Cardiac muscle cell (in vitro differentiated cells and primary cell): ENCODE measurements at regions not wholly inside any gene's neighbourhood (a gene's known extent, or its start where the extent isn't known, plus 50 kb on each side); places are given as distances from the start of the nearest gene placed in this dataset.
"Not testable (repeated sequence)": the region's sequence is repeated elsewhere in the genome, so short reads cannot be mapped to it uniquely, and the experiment has no call there.

Source experiments
- DNase-seq, 2 donors: peaks; one replicate each; pipeline versions ENCODE4 v3.0.0 to v3.0.0-alpha.2; 2010 to 2017; ENCODE audit warnings: low read depth in 1 of 2, low spot score in 1 of 2
- H3K27ac ChIP-seq: fragments of 200-600 bp; sonication (generic); 2 replicates; pipeline ENCODE4 v1.5.1; 2016
- H3K27me3 ChIP-seq: fragments of 200-600 bp; sonication (generic); 2 replicates; pipeline ENCODE4 v1.6.0; 2016; ENCODE audit warnings: control low read depth
- H3K36me3 ChIP-seq: fragments of 200-600 bp; sonication (generic); 2 replicates; pipeline ENCODE4 v1.5.1; 2016; ENCODE audit warnings: control low read depth
- H3K4me1 ChIP-seq: fragments of 200-600 bp; sonication (generic); 2 replicates; pipeline ENCODE4 v1.8.1; 2017; ENCODE audit warnings: low read depth, mild to moderate bottlenecking, mixed run types
- H3K4me3 ChIP-seq: fragments of 200-600 bp; sonication (generic); 2 replicates; pipeline ENCODE4 v1.5.1; 2016; ENCODE audit warnings: mild to moderate bottlenecking
- H3K9me3 ChIP-seq: fragments of 200-600 bp; sonication (generic); 2 replicates; pipeline ENCODE4 v1.5.1; 2017; ENCODE audit warnings: low read depth, mild to moderate bottlenecking, control low read depth
- TF ChIP-seq, protein P1 (sequence below): IDR thresholded peaks from 2 replicates; pipeline ENCODE4 v1.5.1; 2012; ENCODE audit warnings: low read depth, mild to moderate bottlenecking, low read length

DNA sequence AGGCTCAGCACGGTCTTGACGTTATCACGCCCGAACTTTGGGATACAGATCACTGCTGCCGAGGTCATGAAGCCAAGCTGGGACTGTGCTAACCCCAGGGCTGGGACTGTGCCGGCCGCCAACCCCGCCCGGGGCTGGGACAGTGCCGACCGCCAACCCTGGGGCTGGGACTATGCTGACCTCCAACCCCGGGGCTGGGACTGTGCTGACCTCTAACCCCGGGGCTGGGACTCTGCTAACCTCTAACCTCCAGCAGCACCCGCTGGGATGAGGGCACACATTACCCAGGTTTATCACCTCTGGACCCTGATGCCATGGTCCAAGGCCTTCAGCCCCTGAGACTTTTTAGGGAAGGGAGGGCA lies 129.7 kb downstream of the IGLL1 start:
- TF ChIP-seq, protein P1, sequence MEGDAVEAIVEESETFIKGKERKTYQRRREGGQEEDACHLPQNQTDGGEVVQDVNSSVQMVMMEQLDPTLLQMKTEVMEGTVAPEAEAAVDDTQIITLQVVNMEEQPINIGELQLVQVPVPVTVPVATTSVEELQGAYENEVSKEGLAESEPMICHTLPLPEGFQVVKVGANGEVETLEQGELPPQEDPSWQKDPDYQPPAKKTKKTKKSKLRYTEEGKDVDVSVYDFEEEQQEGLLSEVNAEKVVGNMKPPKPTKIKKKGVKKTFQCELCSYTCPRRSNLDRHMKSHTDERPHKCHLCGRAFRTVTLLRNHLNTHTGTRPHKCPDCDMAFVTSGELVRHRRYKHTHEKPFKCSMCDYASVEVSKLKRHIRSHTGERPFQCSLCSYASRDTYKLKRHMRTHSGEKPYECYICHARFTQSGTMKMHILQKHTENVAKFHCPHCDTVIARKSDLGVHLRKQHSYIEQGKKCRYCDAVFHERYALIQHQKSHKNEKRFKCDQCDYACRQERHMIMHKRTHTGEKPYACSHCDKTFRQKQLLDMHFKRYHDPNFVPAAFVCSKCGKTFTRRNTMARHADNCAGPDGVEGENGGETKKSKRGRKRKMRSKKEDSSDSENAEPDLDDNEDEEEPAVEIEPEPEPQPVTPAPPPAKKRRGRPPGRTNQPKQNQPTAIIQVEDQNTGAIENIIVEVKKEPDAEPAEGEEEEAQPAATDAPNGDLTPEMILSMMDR = no peak
- H3K4me1 ChIP-seq = peaks cover 5% of the 10 kb centered on the region
- DNase-seq = no peak
- no peaks in the 10 kb centered on the region for H3K36me3 ChIP-seq
- no peaks in the 10 kb centered on the region for H3K27me3 ChIP-seq
- H3K9me3 ChIP-seq = no peaks in the 10 kb centered on the region
- no peak overlapping the region for H3K27ac ChIP-seq
- H3K4me3 ChIP-seq = no peak overlapping the region

DNA sequence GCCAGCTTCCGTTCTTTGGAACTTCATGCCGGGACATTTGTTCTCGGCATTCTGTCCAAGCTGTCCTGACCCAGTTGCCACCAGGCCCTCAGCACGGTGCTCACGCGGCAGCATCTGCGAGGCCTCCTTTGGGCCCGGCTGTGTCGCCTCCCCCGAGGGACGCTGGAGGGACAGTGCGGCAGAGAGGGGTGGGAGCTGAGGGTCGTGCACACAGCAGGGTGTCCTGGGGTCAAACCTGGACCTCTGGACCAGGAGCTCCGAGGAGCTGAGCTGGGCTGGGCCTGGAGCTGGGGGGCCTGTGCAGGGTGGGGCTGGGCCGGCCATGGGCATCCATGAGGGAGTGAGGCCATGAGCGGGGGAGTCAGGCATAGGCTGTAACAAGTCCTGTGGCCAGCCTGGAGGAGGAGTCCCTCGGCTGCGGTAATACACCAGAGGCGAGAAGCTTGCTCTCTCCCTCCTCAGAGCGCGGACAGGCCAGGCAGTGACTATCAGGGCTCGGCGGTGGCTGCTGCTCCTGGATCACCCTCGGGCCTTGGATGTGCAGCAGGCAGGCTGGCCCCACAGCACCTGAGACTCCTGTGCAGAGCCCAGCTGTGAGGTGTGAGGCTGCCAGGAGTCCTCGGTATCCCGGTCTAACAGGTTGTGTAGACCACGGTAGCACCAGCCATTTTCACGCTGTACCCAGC lies 130.2 kb downstream of the IGLL1 start:
- not testable (repeated sequence) for H3K4me3 ChIP-seq, H3K36me3 ChIP-seq, H3K27me3 ChIP-seq, H3K4me1 ChIP-seq, H3K27ac ChIP-seq, H3K9me3 ChIP-seq, DNase-seq

DNA sequence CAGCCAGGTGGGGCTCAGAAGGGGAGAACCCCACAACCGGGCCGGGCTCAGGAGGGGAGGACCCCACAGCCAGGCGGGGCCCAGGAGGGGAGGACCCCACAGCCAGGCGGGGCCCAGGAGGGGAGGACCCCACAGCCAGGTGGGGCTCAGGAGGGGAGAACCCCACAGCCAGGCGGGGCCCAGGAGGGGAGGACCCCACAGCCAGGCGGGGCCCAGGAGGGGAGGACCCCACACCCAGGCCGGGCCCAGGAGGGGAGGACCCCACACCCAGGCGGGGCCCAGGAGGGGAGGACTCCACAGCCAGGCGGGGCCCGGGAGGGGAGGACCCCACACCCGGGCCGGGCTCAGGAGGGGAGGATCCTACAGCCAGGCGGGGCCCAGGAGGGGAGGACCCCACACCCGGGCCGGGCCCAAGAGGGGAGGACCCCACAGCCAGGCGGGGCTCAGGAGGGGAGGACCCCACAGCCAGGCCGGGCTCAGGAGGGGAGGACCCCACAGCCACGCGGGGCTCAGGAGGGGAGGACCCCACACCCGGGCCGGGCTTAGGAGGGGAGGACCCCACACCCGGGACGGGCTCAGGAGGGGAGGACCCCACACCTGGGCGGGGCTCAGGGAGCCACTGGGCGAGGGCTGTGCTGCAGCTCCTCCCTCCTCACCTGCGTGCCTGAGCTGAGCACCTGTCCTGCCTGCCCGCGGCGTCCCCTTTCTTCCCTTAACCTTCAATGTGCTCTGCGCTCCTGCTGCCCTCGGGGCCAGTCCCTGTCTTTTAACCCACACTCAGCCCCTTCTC lies 131.4 kb downstream of the IGLL1 start:
- not testable (repeated sequence) for H3K27me3 ChIP-seq, H3K27ac ChIP-seq, H3K36me3 ChIP-seq, H3K4me1 ChIP-seq, DNase-seq, H3K9me3 ChIP-seq, H3K4me3 ChIP-seq

DNA sequence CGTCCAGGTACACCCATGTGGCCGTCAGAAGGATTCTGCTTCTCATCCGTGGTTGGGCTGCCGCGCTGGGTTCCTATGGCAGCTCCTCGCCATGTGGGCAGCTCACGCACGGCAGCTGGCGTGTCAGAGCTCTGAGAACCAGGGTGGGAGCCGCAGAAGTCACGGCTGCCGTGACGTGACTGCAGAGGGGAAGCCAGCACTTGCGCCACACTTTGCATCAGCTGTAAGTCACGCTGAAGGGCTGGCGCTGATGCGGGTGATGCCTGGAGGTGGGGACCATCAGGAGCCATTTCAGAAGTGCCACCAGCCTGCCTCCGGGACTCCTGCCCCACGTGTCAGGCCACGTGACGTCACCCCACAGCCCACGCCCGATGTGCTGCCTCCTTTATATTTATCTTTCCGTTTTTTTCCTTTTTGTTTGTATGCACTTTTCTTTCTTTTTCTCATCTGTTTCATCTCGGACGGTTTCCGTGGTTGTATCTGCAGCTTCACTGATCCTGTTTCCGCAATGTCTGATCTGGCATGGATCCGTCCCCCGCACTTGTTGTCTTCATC lies 133.2 kb downstream of the IGLL1 start:
- H3K9me3 ChIP-seq = no peaks in the 10 kb centered on the region
- H3K36me3 ChIP-seq = no peaks in the 10 kb centered on the region
- peaks cover 4% of the 10 kb centered on the region for H3K4me1 ChIP-seq
- no peaks in the 10 kb centered on the region for H3K27me3 ChIP-seq
- no peak for DNase-seq
- H3K27ac ChIP-seq = no peak overlapping the region
- TF ChIP-seq, protein P1 = no peak
- no peak overlapping the region for H3K4me3 ChIP-seq

DNA sequence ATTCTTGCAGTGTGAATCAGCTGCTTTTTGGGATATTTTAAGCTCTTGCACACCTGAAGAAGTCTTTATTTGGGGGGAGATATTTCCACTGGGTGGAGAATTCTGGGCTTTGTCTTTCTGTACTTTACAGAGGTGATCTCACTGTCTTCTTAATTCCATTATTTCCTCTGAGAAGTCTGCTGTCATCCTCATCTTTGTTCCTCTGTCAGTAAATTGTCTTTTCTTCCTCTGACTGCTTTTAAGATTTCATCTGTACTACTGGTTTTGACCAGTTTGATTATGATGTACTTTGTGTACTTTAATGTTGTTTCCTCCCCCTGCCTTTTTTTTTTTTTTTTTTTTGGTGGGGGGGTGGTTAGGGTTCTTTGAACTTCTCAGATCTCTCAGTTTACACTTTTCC lies 133.9 kb downstream of the IGLL1 start:
- H3K36me3 ChIP-seq, DNase-seq, H3K27me3 ChIP-seq, H3K9me3 ChIP-seq, H3K4me3 ChIP-seq, H3K27ac ChIP-seq, H3K4me1 ChIP-seq: not testable (repeated sequence)

DNA sequence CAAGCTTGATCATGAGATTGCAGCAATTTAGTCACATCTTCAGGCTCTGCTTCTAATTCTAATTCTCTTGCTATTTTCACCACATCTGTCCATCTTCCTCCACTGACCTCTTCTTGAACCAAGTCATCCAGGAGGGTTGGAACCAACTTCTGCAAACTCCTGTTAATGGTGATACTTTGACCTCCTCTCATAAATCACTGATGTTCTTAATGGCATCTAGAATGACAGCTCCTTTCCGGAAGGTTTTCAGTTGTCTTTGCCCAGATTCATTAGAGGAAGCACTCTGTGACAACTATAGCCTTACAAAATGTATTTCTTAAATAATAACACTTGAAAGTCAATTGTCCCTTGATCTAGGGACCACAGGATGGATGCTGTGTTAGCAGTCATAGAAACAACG lies 136.2 kb downstream of the IGLL1 start:
- H3K36me3 ChIP-seq, H3K4me1 ChIP-seq, H3K4me3 ChIP-seq, H3K27me3 ChIP-seq, DNase-seq, H3K27ac ChIP-seq, H3K9me3 ChIP-seq: not testable (repeated sequence)

DNA sequence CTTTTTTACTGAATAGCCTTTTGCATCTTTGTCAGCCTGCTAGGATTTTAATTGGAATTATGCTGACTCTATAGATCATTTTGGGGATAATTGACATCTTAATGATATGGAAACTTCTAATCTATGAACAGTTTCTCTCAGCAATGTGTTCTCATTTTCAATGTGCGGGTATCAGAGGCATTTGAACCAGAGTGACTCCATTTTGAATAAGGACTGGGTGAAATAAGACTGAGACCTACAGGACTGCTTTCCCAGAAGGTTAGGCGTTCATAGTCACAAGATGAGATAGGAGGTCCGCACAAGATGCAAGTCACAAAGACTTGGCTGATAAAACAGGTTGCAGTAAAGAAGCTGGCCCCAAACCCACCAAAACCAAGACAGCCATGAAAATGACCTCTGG lies 140.5 kb downstream of the IGLL1 start:
- H3K27me3 ChIP-seq, H3K9me3 ChIP-seq, H3K4me1 ChIP-seq, DNase-seq, H3K27ac ChIP-seq, H3K4me3 ChIP-seq, H3K36me3 ChIP-seq: not testable (repeated sequence)

DNA sequence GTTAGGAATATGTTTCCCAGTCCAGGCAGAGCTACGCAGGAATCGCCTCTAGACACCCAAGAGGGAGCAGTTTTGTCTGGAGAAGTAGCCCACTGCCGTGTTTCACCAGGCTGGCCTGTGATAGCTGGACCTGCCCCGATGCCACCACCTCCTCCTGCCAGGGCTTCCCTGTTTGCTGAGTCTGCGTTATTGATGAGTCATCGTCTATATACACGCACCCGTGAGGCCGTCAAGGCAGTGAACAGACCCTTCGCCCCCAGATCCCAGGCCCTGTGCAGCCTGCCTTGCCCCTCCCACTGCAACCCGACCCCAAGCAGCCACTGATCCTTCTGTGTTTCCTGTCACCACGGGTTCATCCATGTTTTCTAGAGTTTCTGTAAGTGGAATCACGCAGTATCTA lies 141.9 kb downstream of the IGLL1 start:
- H3K36me3 ChIP-seq = no peaks in the 10 kb centered on the region
- no peak overlapping the region for H3K4me3 ChIP-seq
- no peak overlapping the region for H3K27ac ChIP-seq
- no peak for DNase-seq
- H3K4me1 ChIP-seq = peaks cover 15% of the 10 kb centered on the region
- H3K27me3 ChIP-seq = no peaks in the 10 kb centered on the region
- no peaks in the 10 kb centered on the region for H3K9me3 ChIP-seq
- TF ChIP-seq, protein P1 = no peak
